ENCODE measurements at regions not wholly inside any gene's neighbourhood (a gene's known extent, or its start where the extent isn't known, plus 50 kb on each side); places are given as distances from the start of the nearest gene placed in this dataset.

DNA sequence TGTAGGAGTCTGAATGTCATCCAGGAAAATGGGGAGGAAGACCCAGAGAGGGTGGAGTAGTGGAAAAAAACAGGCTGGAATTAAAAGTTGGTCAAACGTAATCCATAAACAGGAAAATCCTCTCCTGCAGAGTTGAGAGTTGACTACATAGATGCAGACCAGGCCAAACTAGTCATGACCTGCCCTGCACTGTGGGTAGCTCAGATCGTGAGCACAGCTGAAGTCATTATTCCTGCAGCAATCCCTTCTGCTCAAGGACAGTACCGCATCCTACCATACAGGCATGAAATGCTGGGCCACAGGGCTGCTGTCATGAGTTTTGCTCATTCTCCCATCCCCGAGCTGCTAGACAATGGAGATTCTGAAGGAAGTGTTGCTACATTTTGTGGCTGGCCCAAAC lies 352.2 kb downstream of the EN1 start:
- TF ChIP-seq, protein P1, sequence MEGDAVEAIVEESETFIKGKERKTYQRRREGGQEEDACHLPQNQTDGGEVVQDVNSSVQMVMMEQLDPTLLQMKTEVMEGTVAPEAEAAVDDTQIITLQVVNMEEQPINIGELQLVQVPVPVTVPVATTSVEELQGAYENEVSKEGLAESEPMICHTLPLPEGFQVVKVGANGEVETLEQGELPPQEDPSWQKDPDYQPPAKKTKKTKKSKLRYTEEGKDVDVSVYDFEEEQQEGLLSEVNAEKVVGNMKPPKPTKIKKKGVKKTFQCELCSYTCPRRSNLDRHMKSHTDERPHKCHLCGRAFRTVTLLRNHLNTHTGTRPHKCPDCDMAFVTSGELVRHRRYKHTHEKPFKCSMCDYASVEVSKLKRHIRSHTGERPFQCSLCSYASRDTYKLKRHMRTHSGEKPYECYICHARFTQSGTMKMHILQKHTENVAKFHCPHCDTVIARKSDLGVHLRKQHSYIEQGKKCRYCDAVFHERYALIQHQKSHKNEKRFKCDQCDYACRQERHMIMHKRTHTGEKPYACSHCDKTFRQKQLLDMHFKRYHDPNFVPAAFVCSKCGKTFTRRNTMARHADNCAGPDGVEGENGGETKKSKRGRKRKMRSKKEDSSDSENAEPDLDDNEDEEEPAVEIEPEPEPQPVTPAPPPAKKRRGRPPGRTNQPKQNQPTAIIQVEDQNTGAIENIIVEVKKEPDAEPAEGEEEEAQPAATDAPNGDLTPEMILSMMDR (IDR thresholded peaks at IDR 0.05; ENCODE audit: low read depth, low read length, poor library complexity, severe bottlenecking) = no peak
- no peak for TF ChIP-seq EZH2phosphoT487 (IDR thresholded peaks at IDR 0.05; ENCODE audit: borderline replicate concordance, low read length)

Measured in DOHH2 (cell line).